Body of pancreas (tissue), 4 donors: ENCODE measurements at regions not wholly inside any gene's neighbourhood (a gene's known extent, or its start where the extent isn't known, plus 50 kb on each side); places are given as distances from the start of the nearest gene placed in this dataset.

Experiments
- ATAC-seq: fragments of 150-250 bp; one replicate; pipeline ENCODE4 v1.9.1; 2016
- DNase-seq, 4 donors: peaks; one replicate each; pipeline ENCODE4 v3.0.0-alpha.2; 2019
- H3K27ac ChIP-seq, 4 donors: fragments of 200-600 bp; sonication (generic); 1 replicate in 3 of 4; 2 replicates in 1 of 4; pipeline versions ENCODE4 v1.5.1 to v1.6.1; 2016 to 2019; ENCODE audit warnings: mild to moderate bottlenecking in 1 of 4, mixed read lengths in 1 of 4, moderate library complexity in 1 of 4
- H3K27me3 ChIP-seq, 2 donors: fragments of 200-600 bp; sonication (generic); one replicate each; pipeline ENCODE4 v1.6.0; 2016; ENCODE audit warnings: mild to moderate bottlenecking in 1 of 2
- H3K36me3 ChIP-seq, 2 donors: fragments of 200-600 bp; sonication (generic); replicated peaks in 1 of 2; 2 replicates each; pipeline ENCODE4 v1.5.1; 2016; ENCODE audit warnings: low read depth in 2 of 2; ENCODE audit not compliant: insufficient read depth in 1 of 2
- H3K4me1 ChIP-seq: fragments of 200-600 bp; sonication (generic); one replicate; pipeline ENCODE4 v1.6.0; 2016
- H3K4me3 ChIP-seq, 2 donors: fragments of 200-600 bp; sonication (generic); 1 replicate in 1 of 2; 2 replicates in 1 of 2; pipeline ENCODE4 v1.5.1; 2016 to 2019
- H3K9me3 ChIP-seq, 3 donors: fragments of 200-600 bp; sonication (generic); 1 replicate in 2 of 3; 2 replicates in 1 of 3; pipeline ENCODE4 v1.5.1; 2016
- POLR2A ChIP-seq, 3 donors: fragments of 450-650 bp; IDR thresholded peaks; one replicate each; pipeline ENCODE4 v1.6.1; 2016; ENCODE audit warnings: antibody characterized with exemption in 3 of 3, mild to moderate bottlenecking in 2 of 3
- WGBS, 2 donors: methylation state at CpG; one replicate each; pipeline ENCODE4 v1.1.5; 2017; 5-methylcytosine and 5-hydroxymethylcytosine counted together
- intact Hi-C: fragments of 100-400 bp; cut with DNase I; formaldehyde crosslinking; loops from one replicate; pipeline ENCODE4 v1.15.1; 2023
- TF ChIP-seq, protein P1 (sequence below), 7 experiments: fragments of 450-650 bp in 4 of 7; fragments of 200-600 bp in 3 of 7; sonication (generic) in 3 of 7; IDR thresholded peaks; one replicate each; pipeline ENCODE4 v1.5.1; 2016 to 2019; ENCODE audit warnings: antibody characterized with exemption in 7 of 7

DNA sequence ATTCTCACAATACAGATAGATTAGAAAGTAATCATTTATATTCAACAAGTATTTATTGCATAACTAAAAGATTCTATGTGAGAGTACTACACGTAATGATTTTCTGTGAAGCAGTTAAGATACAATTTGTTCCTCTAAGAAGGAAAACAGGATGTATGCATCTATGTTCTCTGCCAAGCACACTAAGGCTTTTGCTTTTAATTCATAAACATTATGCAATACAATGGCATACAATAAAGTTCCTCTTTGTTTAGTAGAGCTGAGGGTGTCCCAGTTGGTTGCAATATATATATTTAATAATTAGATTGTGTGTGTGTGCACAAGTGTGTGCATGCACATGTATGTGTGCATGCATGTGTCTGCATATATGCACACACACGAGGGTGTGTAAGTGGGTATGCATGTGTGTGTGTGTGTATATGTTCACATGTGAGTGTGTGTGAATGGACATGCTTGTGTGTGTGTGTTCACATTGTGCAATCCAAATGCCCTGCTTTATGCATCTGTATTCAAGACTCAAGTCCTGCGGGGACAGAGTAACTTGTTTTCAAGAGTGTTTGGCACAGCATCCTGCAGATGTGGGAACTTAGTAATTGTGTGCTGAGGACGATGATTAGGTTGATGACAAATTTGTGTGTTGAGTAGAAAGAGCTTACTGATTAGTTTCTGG, 481.5 kb upstream of the KLF6 start:
- 35 to 39% methylated on average over 4 of the region's 4 CpGs for WGBS, 2 donors

DNA sequence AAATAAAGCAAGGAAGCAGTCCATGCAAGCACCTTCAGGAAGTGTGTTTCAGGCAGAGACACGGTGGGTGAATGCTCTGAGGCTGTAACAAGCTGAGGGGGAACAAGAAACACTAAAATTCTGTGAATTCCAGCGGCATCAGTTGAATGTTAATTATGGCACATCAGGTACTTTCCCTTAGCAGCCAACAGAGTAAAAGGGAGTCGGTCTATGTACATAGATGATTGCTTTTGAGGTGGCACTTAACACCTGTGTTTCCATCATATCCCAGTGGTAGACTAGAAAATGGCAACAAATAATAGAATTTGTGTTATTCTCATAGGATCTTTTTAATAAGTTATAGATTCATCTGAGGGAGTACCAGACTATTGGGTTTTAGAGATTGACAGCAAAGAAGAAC, 481.0 kb upstream of the KLF6 start:
- TF ChIP-seq, protein P1, sequence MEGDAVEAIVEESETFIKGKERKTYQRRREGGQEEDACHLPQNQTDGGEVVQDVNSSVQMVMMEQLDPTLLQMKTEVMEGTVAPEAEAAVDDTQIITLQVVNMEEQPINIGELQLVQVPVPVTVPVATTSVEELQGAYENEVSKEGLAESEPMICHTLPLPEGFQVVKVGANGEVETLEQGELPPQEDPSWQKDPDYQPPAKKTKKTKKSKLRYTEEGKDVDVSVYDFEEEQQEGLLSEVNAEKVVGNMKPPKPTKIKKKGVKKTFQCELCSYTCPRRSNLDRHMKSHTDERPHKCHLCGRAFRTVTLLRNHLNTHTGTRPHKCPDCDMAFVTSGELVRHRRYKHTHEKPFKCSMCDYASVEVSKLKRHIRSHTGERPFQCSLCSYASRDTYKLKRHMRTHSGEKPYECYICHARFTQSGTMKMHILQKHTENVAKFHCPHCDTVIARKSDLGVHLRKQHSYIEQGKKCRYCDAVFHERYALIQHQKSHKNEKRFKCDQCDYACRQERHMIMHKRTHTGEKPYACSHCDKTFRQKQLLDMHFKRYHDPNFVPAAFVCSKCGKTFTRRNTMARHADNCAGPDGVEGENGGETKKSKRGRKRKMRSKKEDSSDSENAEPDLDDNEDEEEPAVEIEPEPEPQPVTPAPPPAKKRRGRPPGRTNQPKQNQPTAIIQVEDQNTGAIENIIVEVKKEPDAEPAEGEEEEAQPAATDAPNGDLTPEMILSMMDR (IDR thresholded peaks at IDR 0.05) = no peak
- no peak for TF ChIP-seq POLR2A (IDR thresholded peaks at IDR 0.05)
- no peak for DNase-seq
- no peaks in the 10 kb centered on the region for H3K4me1 ChIP-seq
- no peak for ATAC-seq
- 63 to 66% methylated on average over 3 of the region's 3 CpGs for WGBS, 2 donors
- intact Hi-C loops = no loop called here
- peak overlapping the region in 1 of 4 donors; percentile 36 for H3K27ac ChIP-seq
- H3K36me3 ChIP-seq = no peaks in the 10 kb centered on the region
- no peaks in the 10 kb centered on the region for H3K9me3 ChIP-seq
- H3K27me3 ChIP-seq = no peaks in the 10 kb centered on the region
- no peak overlapping the region for H3K4me3 ChIP-seq

More for the DNA sequence above, 481.5 kb upstream of the KLF6 start:
- intact Hi-C loops = no loop called here
- Histone ChIP-seq H3K4me3 (no peak overlapping the region), H3K9me3 (no peaks in the 10 kb centered on the region), H3K36me3 (no peaks in the 10 kb centered on the region), H3K27ac (peak overlapping the region in 1 of 4 donors; percentile 36), H3K27me3 (no peaks in the 10 kb centered on the region), H3K4me1 (no peaks in the 10 kb centered on the region)
- TF ChIP-seq, protein P1 (IDR thresholded peaks at IDR 0.05) = no peak
- TF ChIP-seq POLR2A (IDR thresholded peaks at IDR 0.05) = no peak
- ATAC-seq = no peak
- DNase-seq = peak in 1 of 4 donors; percentile 41

DNA sequence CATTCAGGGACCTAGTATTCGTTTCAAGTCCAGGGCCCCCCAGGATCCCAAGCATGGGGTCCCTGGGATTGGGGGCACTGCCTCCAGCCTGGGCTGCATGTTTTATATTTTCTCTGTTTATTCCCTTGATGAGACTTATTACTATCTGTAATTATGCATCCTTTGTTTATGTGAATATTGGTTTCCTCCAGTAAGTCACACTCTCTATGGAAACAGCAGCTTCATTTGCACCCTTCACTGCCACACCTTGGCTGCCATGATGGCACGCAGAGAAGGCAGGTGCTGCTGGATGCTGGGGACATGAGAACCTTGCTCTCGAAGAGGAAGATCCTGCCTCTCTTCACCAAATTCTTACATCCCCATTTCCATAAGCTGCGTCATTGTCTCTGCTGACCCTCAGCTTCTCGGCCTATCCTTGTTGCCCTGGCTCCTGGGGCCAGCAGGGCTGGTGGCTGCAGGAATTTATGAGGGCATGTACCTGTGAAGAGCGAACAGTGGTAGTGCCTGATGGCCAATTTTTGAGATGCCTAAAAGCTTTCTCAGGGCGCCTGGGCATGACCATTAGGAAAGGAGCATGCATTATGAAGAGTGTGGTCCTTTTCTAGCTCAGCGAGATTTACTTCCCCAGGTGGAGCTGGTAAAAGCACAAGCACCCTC, 479.3 kb upstream of the KLF6 start:
- no peaks in the 10 kb centered on the region for H3K4me1 ChIP-seq
- DNase-seq (no peak), ATAC-seq (no peak)
- WGBS, 2 donors = 46 to 63% methylated on average over 8 of the region's 8 CpGs
- no peaks in the 10 kb centered on the region for H3K9me3 ChIP-seq
- no peak overlapping the region for H3K27ac ChIP-seq
- no peak for TF ChIP-seq POLR2A (IDR thresholded peaks at IDR 0.05)
- TF ChIP-seq, protein P1 (IDR thresholded peaks at IDR 0.05) = no peak
- no peak overlapping the region for H3K4me3 ChIP-seq
- H3K27me3 ChIP-seq = no peaks in the 10 kb centered on the region
- intact Hi-C loops = no loop called here
- H3K36me3 ChIP-seq = no peaks in the 10 kb centered on the region

DNA sequence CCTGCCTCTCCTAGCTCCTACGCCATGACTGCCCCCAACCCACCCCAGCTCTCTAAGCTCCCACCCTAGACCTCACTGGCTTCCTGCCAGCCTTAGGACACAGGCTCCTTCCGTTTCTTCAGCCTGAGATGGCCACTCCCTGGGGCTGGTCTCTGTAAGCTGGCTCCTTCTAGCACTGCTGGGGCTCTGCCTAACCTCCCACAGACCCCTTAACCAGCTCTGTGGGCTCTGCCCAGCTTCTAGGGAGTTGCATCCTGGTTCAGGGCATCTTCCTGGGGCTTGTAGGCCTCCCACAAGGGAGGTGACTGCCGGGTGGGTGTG, 478.6 kb upstream of the KLF6 start:
- Histone ChIP-seq H3K36me3 (no peaks in the 10 kb centered on the region), H3K27me3 (no peaks in the 10 kb centered on the region), H3K9me3 (no peaks in the 10 kb centered on the region), H3K4me3 (no peak overlapping the region), H3K27ac (no peak overlapping the region), H3K4me1 (no peaks in the 10 kb centered on the region)
- intact Hi-C loops = no loop called here
- ATAC-seq (no peak), DNase-seq (no peak)
- no peak for TF ChIP-seq POLR2A (IDR thresholded peaks at IDR 0.05)
- TF ChIP-seq, protein P1 (IDR thresholded peaks at IDR 0.05) = no peak
- WGBS, 2 donors = 33 to 66% methylated on average over 2 to 3 of the region's 3 CpGs
